Gastroesophageal sphincter (tissue), 3 donors: ENCODE measurements at regions not wholly inside any gene's neighbourhood (a gene's known extent, or its start where the extent isn't known, plus 50 kb on each side); places are given as distances from the start of the nearest gene placed in this dataset.

Experiments
- CTCF ChIP-seq, 4 experiments: fragments of 200-600 bp in 2 of 4; fragments of 450-650 bp in 2 of 4; sonication (generic) in 1 of 4; IDR thresholded peaks; one replicate each; pipeline ENCODE4 v1.5.1; 2017 to 2019; ENCODE audit warnings: antibody characterized with exemption in 4 of 4, mild to moderate bottlenecking in 2 of 4, moderate library complexity in 2 of 4
- EP300 ChIP-seq: sonication (generic); formaldehyde crosslinking; IDR thresholded peaks from one replicate; pipeline ENCODE4 v1.6.1; 2017; ENCODE audit warnings: antibody characterized with exemption, mild to moderate bottlenecking
- POLR2A ChIP-seq, 2 donors: fragments of 450-650 bp; IDR thresholded peaks; one replicate each; pipeline ENCODE4 v1.6.1; 2017; ENCODE audit warnings: antibody characterized with exemption in 2 of 2, mild to moderate bottlenecking in 2 of 2, moderate library complexity in 1 of 2
- POLR2AphosphoS5 ChIP-seq: sonication (generic); formaldehyde crosslinking; IDR thresholded peaks from one replicate; pipeline ENCODE4 v1.6.1; 2017; ENCODE audit warnings: antibody characterized with exemption

- no peak for TF ChIP-seq POLR2A (IDR thresholded peaks at IDR 0.05)
- TF ChIP-seq EP300, result no peak
- TF ChIP-seq CTCF (IDR thresholded peaks at IDR 0.05), result no peak
- TF ChIP-seq POLR2AphosphoS5, result no peak
Observed at GRCh38 chr6:135622081-135622480, 124.5 kb upstream of the AHI1 start.
